Liver (tissue), 8 donors: ENCODE measurements at regions not wholly inside any gene's neighbourhood (a gene's known extent, or its start where the extent isn't known, plus 50 kb on each side); places are given as distances from the start of the nearest gene placed in this dataset.
"Not testable (repeated sequence)": the region's sequence is repeated elsewhere in the genome, so short reads cannot be mapped to it uniquely, and the experiment has no call there.

ENCODE experiments used
- DNase-seq: peaks from one replicate; pipeline ENCODE4 v3.0.0-alpha.2; 2017; ENCODE audit warnings: low spot score
- H3K27ac ChIP-seq, 2 donors: one replicate each; pipeline ENCODE4 v1.7.0; 2013; ENCODE audit warnings: inconsistent platforms in 2 of 2, low read length in 2 of 2, control low read depth in 1 of 2, low read depth in 1 of 2, mild to moderate bottlenecking in 1 of 2
- H3K27me3 ChIP-seq, 4 donors: one replicate each; pipeline versions ENCODE4 v1.6.1 to v1.7.0; 2013; ENCODE audit warnings: low read length in 3 of 4, inconsistent platforms in 1 of 4, mild to moderate bottlenecking in 1 of 4, moderate library complexity in 1 of 4; ENCODE audit not compliant: control insufficient read depth in 4 of 4, insufficient read depth in 4 of 4
- H3K36me3 ChIP-seq, 4 donors: one replicate each; pipeline versions ENCODE4 v1.6.1 to v1.7.0; 2013; ENCODE audit warnings: low read length in 3 of 4, mild to moderate bottlenecking in 3 of 4, low read depth in 1 of 4, moderate library complexity in 1 of 4; ENCODE audit not compliant: control insufficient read depth in 4 of 4, insufficient read depth in 3 of 4
- H3K4me1 ChIP-seq, 4 donors: one replicate each; pipeline versions ENCODE4 v1.6.1 to v1.7.0; 2013; ENCODE audit warnings: low read length in 3 of 4, mild to moderate bottlenecking in 3 of 4, moderate library complexity in 1 of 4; ENCODE audit not compliant: control insufficient read depth in 4 of 4, insufficient read depth in 4 of 4
- H3K4me3 ChIP-seq, 3 donors: one replicate each; pipeline versions ENCODE4 v1.6.1 to v1.7.0; 2013; ENCODE audit warnings: low read length in 3 of 3, control low read depth in 1 of 3, low read depth in 1 of 3, mild to moderate bottlenecking in 1 of 3
- H3K9ac ChIP-seq, 2 donors: one replicate each; pipeline ENCODE4 v1.7.0; 2013; ENCODE audit warnings: low read length in 2 of 2, mild to moderate bottlenecking in 2 of 2, moderate library complexity in 2 of 2, control low read depth in 1 of 2, low read depth in 1 of 2
- H3K9me3 ChIP-seq, 4 donors: one replicate each; pipeline versions ENCODE4 v1.6.1 to v1.7.0; 2013; ENCODE audit warnings: low read length in 3 of 4; ENCODE audit not compliant: control insufficient read depth in 4 of 4
- EGR1 ChIP-seq, 2 donors: IDR thresholded peaks; 2 replicates each; pipeline ENCODE4 v1.6.1; 2016 to 2018; ENCODE audit warnings: antibody characterized with exemption in 2 of 2, low read depth in 2 of 2
- FOXA1 ChIP-seq: IDR thresholded peaks from 2 replicates; pipeline ENCODE4 v1.6.1; 2016; ENCODE audit warnings: antibody characterized with exemption
- FOXA2 ChIP-seq: IDR thresholded peaks from 2 replicates; pipeline ENCODE4 v1.6.1; 2016; ENCODE audit warnings: antibody characterized with exemption
- GABPA ChIP-seq, 2 donors: IDR thresholded peaks in 1 of 2; conservative IDR thresholded peaks in 1 of 2; 2 replicates each; pipeline ENCODE4 v1.6.1; 2016; ENCODE audit warnings: antibody characterized with exemption in 2 of 2, mild to moderate bottlenecking in 1 of 2, moderate library complexity in 1 of 2
- HNF4A ChIP-seq, 2 donors: conservative IDR thresholded peaks; 2 replicates each; pipeline ENCODE4 v1.6.1; 2016; ENCODE audit warnings: antibody characterized with exemption in 2 of 2, mild to moderate bottlenecking in 2 of 2
- HNF4G ChIP-seq: IDR thresholded peaks from 2 replicates; pipeline ENCODE4 v1.6.1; 2016; ENCODE audit warnings: antibody characterized with exemption
- JUND ChIP-seq, 2 donors: IDR thresholded peaks; 2 replicates each; pipeline ENCODE4 v1.6.1; 2016; ENCODE audit warnings: antibody characterized with exemption in 2 of 2
- NR2F2 ChIP-seq: IDR thresholded peaks from 2 replicates; pipeline ENCODE4 v1.6.1; 2016; ENCODE audit warnings: antibody characterized with exemption
- RAD21 ChIP-seq, 2 donors: IDR thresholded peaks; 2 replicates each; pipeline ENCODE4 v1.6.1; 2016; ENCODE audit warnings: antibody characterized with exemption in 2 of 2, mild to moderate bottlenecking in 2 of 2
- RXRA ChIP-seq, 2 donors: IDR thresholded peaks; 2 replicates each; pipeline ENCODE4 v1.6.1; 2017 to 2018; ENCODE audit warnings: antibody characterized with exemption in 2 of 2, mild to moderate bottlenecking in 1 of 2
- SP1 ChIP-seq: IDR thresholded peaks from 2 replicates; pipeline ENCODE4 v1.6.1; 2018; ENCODE audit warnings: antibody characterized with exemption, mild to moderate bottlenecking
- TAF1 ChIP-seq: conservative IDR thresholded peaks from 2 replicates; pipeline ENCODE4 v1.6.1; 2016; ENCODE audit warnings: antibody characterized with exemption, mild to moderate bottlenecking
- YY1 ChIP-seq: IDR thresholded peaks from 2 replicates; pipeline ENCODE4 v1.6.1; 2016; ENCODE audit warnings: antibody characterized with exemption, mild to moderate bottlenecking
- WGBS: extraction: QIAGEN DNeasy Blood & Tissue Kit; methylation state at CpG from one replicate; pipeline ENCODE4 v1.1.7; 2013; 5-methylcytosine and 5-hydroxymethylcytosine counted together
- TF ChIP-seq, protein P1 (sequence below): IDR thresholded peaks from 2 replicates; pipeline ENCODE4 v1.6.1; 2016; ENCODE audit warnings: antibody characterized with exemption
- TF ChIP-seq, protein P2 (sequence below): IDR thresholded peaks from 2 replicates; pipeline ENCODE4 v1.6.1; 2016; ENCODE audit warnings: antibody characterized with exemption
- TF ChIP-seq, protein P3 (sequence below): IDR thresholded peaks from 2 replicates; pipeline ENCODE4 v1.6.1; 2016; ENCODE audit warnings: antibody characterized with exemption
- TF ChIP-seq, protein P4 (sequence below): IDR thresholded peaks from 2 replicates; pipeline ENCODE4 v1.6.1; 2016; ENCODE audit warnings: antibody characterized with exemption, mild to moderate bottlenecking
- TF ChIP-seq, protein P5 (sequence below): fragments of 150-350 bp; IDR thresholded peaks from 2 replicates; pipeline ENCODE4 v1.5.1; 2017; ENCODE audit warnings: improper control_type of control experiment, low read depth, low read length; ENCODE audit not compliant: missing input control
- donor health status: healthy.
- donor health status: healthy.
- donor health status: healthy.
- donor health status: healthy.
- donor health status: healthy.

DNA sequence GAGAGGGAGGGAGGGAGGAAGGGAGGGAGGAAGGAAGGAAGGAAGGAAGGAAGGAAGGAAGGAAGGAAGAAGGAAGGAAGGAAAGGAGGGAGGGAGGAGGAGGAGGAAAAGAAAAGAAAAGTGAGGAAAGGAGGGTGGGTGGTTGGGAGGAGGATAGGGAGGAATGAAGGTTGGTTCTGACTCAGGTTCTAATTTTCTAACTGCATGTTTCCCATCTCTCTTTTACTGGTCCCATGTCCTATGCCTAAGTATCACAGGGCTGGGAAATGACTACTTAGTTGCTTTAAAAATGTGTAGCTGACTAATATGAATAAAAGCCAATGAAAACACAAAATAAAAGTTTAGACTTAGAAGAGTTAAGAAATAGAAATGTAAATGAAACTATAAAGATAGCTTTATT is 890.9 kb upstream of the POT1 start:
- Histone ChIP-seq H3K27ac (no peak overlapping the region), H3K4me1 (no peaks in the 10 kb centered on the region), H3K27me3 (no peaks in the 10 kb centered on the region), H3K9ac (no peak overlapping the region), H3K9me3 (no peaks in the 10 kb centered on the region), H3K36me3 (no peaks in the 10 kb centered on the region), H3K4me3 (no peak overlapping the region)
- DNase-seq: no peak
- no peak for TF ChIP-seq RAD21 (IDR thresholded peaks at IDR 0.05)
- TF ChIP-seq TAF1: no peak
- no peak for TF ChIP-seq EGR1 (IDR thresholded peaks at IDR 0.05; ENCODE audit: low read depth in 2 of 2)

DNA sequence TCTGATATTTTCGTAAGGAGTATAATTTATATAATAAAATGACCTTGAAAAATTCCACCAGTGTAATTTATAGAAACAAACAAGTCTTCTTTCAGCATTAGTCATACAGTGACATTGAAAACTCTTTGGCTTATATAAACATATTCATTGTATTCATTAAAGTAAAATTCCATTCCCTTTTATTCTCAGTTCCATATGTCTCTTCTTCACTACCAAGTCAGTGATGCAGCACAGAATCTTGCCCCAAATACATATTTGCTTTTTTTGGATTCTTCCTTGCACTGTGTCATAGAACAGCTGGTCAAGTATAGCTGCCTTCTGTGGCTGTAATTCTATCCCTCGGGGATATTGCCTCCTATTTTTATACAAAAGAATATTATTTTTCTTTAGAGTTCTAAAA is 884.5 kb upstream of the POT1 start:
- no peak overlapping the region for H3K4me3 ChIP-seq
- no peak for DNase-seq
- no peaks in the 10 kb centered on the region for H3K9me3 ChIP-seq
- H3K36me3 ChIP-seq: no peaks in the 10 kb centered on the region
- 48% methylated on average over 2 of the region's 2 CpGs for WGBS
- H3K27me3 ChIP-seq: no peaks in the 10 kb centered on the region
- H3K27ac ChIP-seq: no peak overlapping the region
- no peak overlapping the region for H3K9ac ChIP-seq
- H3K4me1 ChIP-seq: no peaks in the 10 kb centered on the region
- TF ChIP-seq, protein P1, sequence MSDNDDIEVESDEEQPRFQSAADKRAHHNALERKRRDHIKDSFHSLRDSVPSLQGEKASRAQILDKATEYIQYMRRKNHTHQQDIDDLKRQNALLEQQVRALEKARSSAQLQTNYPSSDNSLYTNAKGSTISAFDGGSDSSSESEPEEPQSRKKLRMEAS: no peak
- TF ChIP-seq HNF4G (no peak), NR2F2 (no peak), RAD21 (IDR thresholded peaks at IDR 0.05) (no peak), JUND (IDR thresholded peaks at IDR 0.05) (no peak), EGR1 (IDR thresholded peaks at IDR 0.05; ENCODE audit: low read depth in 2 of 2) (no peak), FOXA1 (no peak), YY1 (no peak), FOXA2 (no peak), GABPA (IDR thresholded peaks at IDR 0.05 in 1 of 2, conservative IDR thresholded peaks at IDR 0.05 in 1 of 2) (no peak), HNF4A (conservative IDR thresholded peaks at IDR 0.05) (no peak), RXRA (IDR thresholded peaks at IDR 0.05) (no peak), SP1 (no peak)
- TF ChIP-seq, protein P2, sequence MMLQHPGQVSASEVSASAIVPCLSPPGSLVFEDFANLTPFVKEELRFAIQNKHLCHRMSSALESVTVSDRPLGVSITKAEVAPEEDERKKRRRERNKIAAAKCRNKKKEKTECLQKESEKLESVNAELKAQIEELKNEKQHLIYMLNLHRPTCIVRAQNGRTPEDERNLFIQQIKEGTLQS: no peak
- TF ChIP-seq, protein P3, sequence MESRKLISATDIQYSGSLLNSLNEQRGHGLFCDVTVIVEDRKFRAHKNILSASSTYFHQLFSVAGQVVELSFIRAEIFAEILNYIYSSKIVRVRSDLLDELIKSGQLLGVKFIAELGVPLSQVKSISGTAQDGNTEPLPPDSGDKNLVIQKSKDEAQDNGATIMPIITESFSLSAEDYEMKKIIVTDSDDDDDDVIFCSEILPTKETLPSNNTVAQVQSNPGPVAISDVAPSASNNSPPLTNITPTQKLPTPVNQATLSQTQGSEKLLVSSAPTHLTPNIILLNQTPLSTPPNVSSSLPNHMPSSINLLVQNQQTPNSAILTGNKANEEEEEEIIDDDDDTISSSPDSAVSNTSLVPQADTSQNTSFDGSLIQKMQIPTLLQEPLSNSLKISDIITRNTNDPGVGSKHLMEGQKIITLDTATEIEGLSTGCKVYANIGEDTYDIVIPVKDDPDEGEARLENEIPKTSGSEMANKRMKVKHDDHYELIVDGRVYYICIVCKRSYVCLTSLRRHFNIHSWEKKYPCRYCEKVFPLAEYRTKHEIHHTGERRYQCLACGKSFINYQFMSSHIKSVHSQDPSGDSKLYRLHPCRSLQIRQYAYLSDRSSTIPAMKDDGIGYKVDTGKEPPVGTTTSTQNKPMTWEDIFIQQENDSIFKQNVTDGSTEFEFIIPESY: no peak
- TF ChIP-seq, protein P4, sequence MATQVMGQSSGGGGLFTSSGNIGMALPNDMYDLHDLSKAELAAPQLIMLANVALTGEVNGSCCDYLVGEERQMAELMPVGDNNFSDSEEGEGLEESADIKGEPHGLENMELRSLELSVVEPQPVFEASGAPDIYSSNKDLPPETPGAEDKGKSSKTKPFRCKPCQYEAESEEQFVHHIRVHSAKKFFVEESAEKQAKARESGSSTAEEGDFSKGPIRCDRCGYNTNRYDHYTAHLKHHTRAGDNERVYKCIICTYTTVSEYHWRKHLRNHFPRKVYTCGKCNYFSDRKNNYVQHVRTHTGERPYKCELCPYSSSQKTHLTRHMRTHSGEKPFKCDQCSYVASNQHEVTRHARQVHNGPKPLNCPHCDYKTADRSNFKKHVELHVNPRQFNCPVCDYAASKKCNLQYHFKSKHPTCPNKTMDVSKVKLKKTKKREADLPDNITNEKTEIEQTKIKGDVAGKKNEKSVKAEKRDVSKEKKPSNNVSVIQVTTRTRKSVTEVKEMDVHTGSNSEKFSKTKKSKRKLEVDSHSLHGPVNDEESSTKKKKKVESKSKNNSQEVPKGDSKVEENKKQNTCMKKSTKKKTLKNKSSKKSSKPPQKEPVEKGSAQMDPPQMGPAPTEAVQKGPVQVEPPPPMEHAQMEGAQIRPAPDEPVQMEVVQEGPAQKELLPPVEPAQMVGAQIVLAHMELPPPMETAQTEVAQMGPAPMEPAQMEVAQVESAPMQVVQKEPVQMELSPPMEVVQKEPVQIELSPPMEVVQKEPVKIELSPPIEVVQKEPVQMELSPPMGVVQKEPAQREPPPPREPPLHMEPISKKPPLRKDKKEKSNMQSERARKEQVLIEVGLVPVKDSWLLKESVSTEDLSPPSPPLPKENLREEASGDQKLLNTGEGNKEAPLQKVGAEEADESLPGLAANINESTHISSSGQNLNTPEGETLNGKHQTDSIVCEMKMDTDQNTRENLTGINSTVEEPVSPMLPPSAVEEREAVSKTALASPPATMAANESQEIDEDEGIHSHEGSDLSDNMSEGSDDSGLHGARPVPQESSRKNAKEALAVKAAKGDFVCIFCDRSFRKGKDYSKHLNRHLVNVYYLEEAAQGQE: no peak
- TF ChIP-seq, protein P5, sequence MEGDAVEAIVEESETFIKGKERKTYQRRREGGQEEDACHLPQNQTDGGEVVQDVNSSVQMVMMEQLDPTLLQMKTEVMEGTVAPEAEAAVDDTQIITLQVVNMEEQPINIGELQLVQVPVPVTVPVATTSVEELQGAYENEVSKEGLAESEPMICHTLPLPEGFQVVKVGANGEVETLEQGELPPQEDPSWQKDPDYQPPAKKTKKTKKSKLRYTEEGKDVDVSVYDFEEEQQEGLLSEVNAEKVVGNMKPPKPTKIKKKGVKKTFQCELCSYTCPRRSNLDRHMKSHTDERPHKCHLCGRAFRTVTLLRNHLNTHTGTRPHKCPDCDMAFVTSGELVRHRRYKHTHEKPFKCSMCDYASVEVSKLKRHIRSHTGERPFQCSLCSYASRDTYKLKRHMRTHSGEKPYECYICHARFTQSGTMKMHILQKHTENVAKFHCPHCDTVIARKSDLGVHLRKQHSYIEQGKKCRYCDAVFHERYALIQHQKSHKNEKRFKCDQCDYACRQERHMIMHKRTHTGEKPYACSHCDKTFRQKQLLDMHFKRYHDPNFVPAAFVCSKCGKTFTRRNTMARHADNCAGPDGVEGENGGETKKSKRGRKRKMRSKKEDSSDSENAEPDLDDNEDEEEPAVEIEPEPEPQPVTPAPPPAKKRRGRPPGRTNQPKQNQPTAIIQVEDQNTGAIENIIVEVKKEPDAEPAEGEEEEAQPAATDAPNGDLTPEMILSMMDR: no peak

DNA sequence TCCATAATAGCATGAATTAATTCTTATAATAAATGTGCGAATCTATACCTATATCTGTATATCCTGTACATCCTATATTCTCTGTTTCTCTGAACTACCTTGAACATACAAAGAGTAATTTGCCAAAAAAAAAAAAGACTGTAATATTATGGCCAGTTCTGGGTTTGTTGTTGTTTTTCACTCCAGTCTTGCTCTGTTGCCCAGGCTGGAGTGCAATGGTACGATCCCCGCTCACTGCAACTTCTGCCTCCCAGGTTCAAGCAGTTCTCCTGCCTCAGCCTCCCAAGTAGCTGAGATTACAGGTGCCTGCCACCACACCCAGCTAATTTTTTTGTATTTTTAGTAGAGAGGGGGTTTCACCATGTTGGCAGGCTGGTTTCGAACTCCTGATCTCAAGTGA is 876.9 kb upstream of the POT1 start:
- not testable (repeated sequence) for H3K36me3 ChIP-seq, H3K27ac ChIP-seq, H3K4me1 ChIP-seq, DNase-seq, H3K27me3 ChIP-seq, H3K4me3 ChIP-seq, H3K9ac ChIP-seq, H3K9me3 ChIP-seq
- WGBS: 90% methylated on average over 4 of the region's 4 CpGs
